Kidney tubule cell (primary cell): ENCODE measurements at regions not wholly inside any gene's neighbourhood (a gene's known extent, or its start where the extent isn't known, plus 50 kb on each side); places are given as distances from the start of the nearest gene placed in this dataset.
"Not testable (repeated sequence)": the region's sequence is repeated elsewhere in the genome, so short reads cannot be mapped to it uniquely, and the experiment has no call there.

Experiments
- DNase-seq: peaks from one replicate; pipeline ENCODE4 v3.0.0-alpha.2; 2018; ENCODE audit warnings: low spot score

GRCh38 chr1:242735323-242735722, 210.8 kb upstream of the PLD5 start:
- no peak for DNase-seq

- DNase-seq: no peak
These were observed 206.9 kb upstream of the PLD5 start for GRCh38 chr1:242731446-242731845.

GRCh38 chr1:242728696-242729095, 204.2 kb upstream of the PLD5 start:
- no peak for DNase-seq

GRCh38 chr1:242723044-242723716, 198.7 kb upstream of the PLD5 start:
- DNase-seq: no peak

GRCh38 chr1:242718967-242719366, 194.5 kb upstream of the PLD5 start:
- DNase-seq: no peak

- DNase-seq: no peak
These were observed 187.8 kb upstream of the PLD5 start for GRCh38 chr1:242712248-242712647.

GRCh38 chr1:242710847-242711246, 186.3 kb upstream of the PLD5 start:
- DNase-seq: no peak

- no peak for DNase-seq
These were observed 185.8 kb upstream of the PLD5 start for GRCh38 chr1:242710286-242710685.

GRCh38 chr1:242703467-242703866, 179.0 kb upstream of the PLD5 start:
- DNase-seq: no peak

GRCh38 chr1:242692988-242693387, 168.5 kb upstream of the PLD5 start:
- DNase-seq: no peak

- no peak for DNase-seq
These were observed 167.1 kb upstream of the PLD5 start for GRCh38 chr1:242691610-242691945.

- DNase-seq: no peak
These were observed 166.5 kb upstream of the PLD5 start for GRCh38 chr1:242690849-242691609.

- DNase-seq: no peak
These were observed 164.9 kb upstream of the PLD5 start for GRCh38 chr1:242689378-242689777.

- DNase-seq: no peak
These were observed 150.6 kb upstream of the PLD5 start for GRCh38 chr1:242674951-242675645.

- DNase-seq: no peak
These were observed 149.2 kb upstream of the PLD5 start for GRCh38 chr1:242673652-242674051.

GRCh38 chr1:242673165-242673564, 148.7 kb upstream of the PLD5 start:
- DNase-seq: not testable (repeated sequence)

- DNase-seq: no peak
These were observed 145.5 kb upstream of the PLD5 start for GRCh38 chr1:242670019-242670418.

GRCh38 chr1:242662886-242663285, 138.4 kb upstream of the PLD5 start:
- no peak for DNase-seq

- DNase-seq: not testable (repeated sequence)
These were observed 129.3 kb upstream of the PLD5 start for GRCh38 chr1:242653772-242654171.

- no peak for DNase-seq
These were observed 127.3 kb upstream of the PLD5 start for GRCh38 chr1:242651817-242652216.

- DNase-seq: no peak
These were observed 117.0 kb upstream of the PLD5 start for GRCh38 chr1:242641461-242641860.

- no peak for DNase-seq
These were observed 114.6 kb upstream of the PLD5 start for GRCh38 chr1:242639104-242639503.

- DNase-seq: no peak
These were observed 110.2 kb upstream of the PLD5 start for GRCh38 chr1:242634732-242635131.
